NCI-H460 (cell line): ENCODE measurements at regions not wholly inside any gene's neighbourhood (a gene's known extent, or its start where the extent isn't known, plus 50 kb on each side); places are given as distances from the start of the nearest gene placed in this dataset.
"Not testable (repeated sequence)": the region's sequence is repeated elsewhere in the genome, so short reads cannot be mapped to it uniquely, and the experiment has no call there.

Source experiments
- DNase-seq: peaks from one replicate; pipeline ENCODE4 v3.0.0-alpha.2; 2016; ENCODE audit warnings: low read depth; ENCODE audit errors: extremely low read depth

DNA sequence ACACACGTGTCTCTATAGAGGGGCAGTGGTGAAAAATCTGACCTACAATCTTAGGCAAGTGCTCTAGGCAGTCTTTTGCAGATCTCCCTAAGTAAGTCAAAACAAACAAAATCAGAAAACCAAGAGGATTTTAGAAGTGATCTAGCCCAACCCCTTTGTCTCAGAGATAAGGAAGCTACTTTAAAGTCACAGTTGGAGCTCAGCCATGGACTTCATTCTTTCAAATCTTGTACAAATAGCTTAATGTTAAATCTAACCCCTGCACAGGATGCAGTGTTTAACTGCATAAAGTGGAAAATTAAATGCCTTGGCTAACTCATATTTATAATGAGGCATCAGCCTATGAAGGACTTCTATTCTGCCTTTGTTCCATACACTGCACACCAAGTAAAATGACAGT, 135.1 kb upstream of the RFX3 start:
- no peak for DNase-seq

DNA sequence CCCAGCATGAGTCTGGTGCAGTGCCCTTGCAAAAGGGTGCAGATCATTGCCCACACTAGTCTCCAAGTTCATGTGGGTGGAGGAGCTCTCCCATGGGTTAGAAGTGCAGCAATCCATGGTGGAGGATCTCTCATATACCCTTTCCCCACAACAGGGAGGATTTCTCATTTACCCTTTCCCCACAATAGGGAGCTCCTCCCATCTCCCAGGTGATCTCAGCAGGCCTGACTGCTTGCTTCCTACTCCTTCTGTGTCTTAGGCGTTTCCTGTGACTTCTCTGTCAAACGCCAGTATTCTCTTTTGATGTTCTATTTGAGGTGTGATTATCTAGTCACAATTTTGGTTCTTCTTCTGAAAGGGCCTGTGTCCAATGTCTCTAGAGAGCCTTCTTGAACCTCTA, 133.8 kb upstream of the RFX3 start:
- DNase-seq: no peak

DNA sequence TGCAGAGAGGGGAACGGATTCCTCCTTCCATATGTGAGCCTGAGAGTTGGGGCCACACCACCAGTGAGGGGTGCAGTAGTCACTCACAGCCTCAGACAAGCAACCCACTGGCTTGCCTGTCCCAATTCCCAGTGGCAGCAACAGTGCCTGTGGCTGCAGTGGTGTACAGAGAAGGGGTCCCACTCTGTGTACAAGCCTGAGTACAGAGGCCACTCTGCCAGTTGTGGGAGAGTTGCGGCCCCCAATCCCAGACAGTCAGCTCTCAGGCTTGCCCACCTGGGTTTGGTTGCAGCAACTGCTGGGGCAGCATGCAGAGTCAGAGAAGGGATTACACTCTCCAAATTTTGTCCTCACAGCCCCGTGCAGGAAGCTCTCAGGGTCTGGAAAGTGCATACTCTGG, 133.2 kb upstream of the RFX3 start:
- no peak for DNase-seq

DNA sequence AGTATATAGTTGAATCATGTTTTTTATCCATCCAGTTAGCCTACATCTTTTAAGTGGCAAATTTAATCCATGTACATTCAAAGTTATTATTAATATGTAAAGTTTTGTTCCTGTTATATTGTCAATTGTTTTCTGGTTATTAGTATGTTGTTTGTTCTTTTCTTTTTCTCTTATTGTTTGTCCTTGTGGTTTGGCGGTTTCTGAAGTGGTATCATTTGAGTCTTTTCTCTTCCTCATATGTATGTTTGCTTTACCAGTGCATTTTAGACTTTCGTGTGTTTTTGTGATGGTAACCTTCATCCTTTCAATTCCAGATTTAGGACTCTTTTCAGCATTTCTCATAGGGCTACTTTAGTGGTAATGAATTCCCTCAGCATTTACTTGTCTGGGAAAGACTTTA, 130.4 kb upstream of the RFX3 start:
- no peak for DNase-seq

DNA sequence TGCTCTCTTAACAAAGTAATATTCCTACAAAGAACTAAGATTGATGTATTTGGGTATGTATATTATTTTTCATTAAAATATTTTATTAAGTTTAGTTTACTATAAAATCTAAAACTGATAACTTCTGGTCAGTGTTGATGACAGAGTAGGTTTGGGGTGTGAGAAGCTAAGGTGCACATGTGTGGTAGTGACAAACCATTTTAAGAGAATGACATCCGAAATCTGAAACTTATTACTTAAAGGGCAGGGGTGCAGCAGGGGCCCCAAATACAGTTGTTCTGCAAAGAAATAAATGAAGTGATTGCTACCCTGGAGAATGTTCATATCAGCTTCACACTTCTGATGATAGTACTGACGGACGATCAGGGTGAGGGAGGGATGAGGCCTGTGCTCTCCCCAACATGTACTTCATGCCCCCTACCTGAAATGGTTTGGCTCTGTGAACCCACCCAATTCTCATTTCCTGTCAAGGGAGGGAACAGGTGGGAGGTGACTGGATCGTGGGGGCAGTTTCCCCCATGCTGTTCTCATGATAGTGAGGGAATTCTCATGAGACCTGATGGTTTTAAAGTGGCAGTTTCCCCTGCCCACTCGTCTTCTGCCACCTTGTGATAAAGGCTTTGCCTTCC, 125.3 kb upstream of the RFX3 start:
- DNase-seq: no peak

DNA sequence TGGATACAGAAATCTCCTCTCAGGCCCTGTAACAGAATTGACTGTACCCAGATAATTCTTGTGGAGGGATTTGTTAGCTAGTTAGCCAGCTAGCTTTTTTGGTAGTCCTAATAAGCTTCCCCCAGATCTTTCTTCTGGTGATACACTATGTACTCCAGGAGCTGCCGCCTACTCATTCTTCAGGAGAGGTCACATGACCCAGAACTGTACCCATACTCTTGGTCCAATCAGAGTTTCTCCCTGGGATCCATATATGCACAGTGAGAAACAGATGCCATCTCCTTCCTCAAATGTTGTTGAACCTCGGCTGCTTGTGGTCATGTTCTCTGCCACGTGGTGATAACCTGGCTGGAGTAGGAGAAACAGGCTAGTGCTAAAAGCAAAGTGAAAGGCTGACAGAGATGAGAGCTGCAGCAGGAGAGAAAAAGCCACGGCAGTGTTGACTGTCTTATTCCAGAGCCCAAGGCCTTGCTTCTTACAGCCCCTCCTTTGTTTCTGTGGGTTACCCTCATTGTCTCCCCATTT, 123.0 kb upstream of the RFX3 start:
- no peak for DNase-seq

DNA sequence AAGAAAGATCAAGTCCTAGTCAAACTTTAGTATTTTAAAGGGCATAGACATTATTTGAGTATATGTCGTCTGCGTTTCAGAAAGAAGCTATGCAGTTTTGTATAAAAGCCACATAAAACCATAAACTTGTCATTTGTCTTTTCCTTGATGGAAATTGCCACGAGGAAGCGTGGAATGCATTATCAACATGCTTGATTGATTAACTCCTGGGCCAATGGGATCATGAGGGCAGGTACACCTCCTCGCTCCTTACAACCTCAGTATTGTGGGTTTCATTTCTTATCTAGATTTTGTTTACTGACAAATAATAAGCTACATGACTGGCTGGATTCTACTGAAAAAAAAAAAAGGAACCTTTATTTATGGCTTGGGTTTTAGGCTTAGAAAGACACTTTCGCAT, 122.5 kb upstream of the RFX3 start:
- no peak for DNase-seq

DNA sequence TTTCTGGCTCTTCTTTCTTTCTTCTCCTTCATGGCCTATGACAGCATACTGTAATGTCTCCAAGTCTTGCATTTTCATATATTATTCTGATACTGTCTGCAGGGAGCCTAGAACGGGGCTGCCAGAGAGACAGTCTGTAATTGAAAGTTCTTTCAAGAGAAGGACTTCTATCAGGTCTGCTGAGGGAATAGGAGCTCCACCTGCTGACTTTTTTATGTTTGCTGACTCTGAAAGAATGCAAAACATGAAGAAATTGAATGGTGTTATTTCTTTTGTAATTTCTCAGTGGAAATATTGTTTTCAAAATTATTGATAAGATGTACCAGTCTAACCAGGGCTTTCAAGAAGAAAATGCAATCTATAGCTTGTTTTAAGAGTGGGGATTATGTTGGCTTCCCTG, 121.9 kb upstream of the RFX3 start:
- DNase-seq: no peak

DNA sequence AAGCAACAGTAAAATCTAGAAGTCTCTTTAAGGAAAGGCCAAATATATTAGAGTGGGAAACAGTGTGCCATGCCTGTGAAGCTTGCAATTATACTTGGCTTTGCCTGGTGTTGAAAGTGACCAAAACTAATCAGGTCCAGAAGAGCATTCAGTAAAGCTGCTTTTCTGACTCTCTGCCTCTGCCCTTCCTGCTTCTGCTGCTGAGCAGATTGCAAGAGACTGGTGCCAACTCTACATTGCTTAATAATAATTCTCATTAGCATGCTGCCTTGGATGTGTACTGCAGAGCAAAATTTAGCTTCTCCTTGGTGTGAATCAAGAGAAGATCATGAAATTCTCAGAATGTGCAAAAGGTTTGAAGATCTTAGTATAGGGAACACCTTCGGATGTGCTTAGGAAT, 120.4 kb upstream of the RFX3 start:
- DNase-seq: no peak

DNA sequence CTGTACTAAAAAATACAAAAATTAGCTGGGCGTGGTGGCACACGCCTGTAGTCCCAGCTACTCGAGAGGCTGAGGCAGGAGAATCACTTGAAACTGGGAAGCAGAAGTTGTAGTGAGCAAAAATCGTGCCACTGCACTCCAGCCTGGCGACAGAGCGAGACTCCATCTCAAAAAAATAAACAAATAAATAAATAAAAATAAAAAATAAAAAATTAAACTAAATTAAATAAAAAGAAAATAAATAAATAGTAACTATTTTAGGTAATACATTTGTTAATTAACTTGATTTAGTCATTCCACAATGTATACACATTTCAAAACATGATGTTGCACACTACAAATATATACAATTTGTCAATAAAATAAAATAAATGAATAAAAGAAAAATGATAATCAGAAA, 116.3 kb upstream of the RFX3 start:
- not testable (repeated sequence) for DNase-seq

DNA sequence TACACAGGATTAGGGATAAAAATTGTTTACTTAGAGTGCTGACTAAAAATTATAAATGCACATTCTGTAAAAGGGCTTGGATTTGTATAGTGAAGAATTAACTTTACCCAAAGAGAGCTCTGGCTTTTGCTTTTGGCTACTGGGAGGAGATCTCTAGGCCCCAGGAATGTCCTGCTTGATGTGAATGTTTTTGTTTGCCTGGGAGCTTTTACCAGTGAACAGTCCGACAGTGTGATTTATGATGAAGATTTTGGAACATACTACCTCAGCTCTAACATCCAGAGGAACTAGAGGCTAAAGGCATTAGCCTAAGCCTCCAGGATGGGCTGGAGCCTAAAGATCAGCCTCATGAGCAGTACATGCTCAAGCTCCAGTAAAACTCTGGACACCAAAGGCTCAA, 103.7 kb upstream of the RFX3 start:
- DNase-seq: no peak

DNA sequence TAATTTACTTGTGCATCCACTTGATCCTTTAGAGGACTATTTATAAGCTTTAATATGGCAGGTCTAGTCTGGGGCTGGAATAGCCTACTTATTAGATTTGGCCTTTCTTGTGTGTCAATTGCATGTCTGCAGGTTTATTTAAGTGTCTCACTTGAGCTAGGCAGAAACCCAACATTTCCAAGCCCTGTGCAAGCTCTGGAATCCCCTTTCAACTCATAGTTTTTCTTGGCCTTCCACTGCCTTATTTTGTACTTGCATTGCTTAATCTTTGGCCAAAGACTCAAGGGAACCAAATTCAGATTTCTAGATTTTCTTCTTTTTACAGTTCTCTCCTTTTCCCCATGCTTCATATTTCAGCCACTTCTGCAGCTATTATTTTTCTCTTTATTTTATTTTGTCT, 102.4 kb upstream of the RFX3 start:
- DNase-seq: no peak

DNA sequence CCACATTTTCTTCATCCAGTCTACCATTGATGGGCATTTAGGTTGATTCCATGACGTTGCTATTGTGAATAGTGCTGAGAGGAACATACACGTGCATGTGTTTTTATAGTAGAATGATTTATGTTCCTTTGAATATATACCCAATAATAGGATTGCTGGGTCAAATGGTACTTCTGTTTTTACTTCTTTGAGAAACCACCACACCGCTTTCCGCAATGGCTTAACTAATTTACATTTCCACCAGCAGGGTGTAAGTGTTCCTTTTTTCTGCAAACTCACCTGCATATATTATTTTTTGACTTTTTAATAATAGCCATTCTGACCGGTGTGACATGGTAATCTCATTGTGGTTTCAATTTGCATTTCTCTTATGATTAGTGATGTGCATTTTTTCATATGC, 82.2 kb upstream of the RFX3 start:
- no peak for DNase-seq

DNA sequence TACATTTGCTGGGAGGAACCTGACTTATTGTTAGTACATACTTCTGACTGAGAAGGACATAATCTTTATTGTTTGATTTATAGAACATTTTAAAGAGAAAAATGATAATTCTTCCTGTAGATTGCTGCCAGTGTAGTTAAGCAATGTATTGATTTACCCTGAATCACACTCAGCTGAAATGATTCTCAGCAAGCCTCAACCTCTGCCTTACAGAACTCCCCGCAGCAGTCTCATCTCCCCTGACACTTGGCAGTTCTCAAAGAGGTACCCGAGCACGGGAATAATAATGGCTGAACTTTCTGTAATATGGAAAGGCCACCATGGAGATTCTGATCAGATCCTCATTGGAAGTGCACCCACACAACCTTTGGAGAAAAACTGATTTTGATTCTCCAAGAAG, 74.9 kb upstream of the RFX3 start:
- DNase-seq: no peak

DNA sequence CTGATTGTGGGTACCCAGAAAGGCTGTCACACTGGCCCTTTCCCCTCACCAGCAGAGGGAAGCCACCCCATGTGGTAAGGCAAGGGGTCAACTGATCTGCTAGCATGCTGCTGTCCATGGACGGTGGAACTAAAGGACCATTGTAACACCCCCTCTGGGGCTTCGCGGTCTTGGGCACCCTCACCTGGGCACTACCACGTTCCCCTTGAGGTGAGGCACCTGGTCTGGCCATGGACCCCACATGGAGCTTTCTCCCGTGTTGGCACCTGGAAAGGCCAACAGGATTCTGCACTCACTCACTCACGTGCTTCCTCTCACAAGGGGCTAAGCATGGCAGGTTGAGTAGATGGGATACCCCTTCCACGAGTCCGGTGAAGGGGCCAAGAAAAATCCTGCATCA, 72.0 kb upstream of the RFX3 start:
- DNase-seq: no peak

DNA sequence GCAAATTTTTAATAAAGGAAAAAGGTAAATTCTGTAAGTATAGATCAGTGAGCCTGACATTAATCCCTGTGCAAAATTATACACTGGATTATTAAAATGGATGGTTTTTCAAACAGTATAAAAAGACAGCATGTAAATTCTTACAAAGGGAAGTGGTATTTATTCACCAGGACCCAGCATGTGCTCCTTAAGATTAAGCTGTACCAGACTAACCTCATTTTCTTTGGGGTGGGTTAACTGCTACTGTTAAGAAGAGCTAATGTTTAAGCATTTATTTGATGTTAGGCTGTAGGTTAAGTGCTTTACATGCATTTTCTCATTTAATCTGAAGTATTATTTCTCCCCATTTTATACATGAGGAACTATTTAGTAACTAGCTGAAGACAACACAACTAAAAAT, 60.3 kb upstream of the RFX3 start:
- DNase-seq: no peak

DNA sequence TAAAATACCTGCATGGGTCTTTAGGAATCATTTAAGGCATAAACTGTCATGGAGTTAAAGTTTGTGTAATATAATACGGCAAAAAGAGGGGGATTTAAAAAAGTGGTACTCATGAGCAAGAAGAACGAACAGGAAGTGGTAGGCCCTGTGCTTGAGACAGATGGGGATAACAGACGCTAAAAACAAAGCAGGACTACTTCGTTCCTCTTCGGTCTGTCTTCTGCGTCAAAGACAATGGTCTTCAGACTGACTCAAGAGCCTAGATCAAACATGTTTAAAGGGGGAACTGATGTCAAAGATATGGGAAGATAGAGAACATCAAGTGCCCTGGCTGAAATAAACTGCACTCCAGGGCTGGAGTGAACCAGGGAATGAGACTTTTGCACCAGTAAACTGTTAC, 59.8 kb upstream of the RFX3 start:
- DNase-seq: no peak

DNA sequence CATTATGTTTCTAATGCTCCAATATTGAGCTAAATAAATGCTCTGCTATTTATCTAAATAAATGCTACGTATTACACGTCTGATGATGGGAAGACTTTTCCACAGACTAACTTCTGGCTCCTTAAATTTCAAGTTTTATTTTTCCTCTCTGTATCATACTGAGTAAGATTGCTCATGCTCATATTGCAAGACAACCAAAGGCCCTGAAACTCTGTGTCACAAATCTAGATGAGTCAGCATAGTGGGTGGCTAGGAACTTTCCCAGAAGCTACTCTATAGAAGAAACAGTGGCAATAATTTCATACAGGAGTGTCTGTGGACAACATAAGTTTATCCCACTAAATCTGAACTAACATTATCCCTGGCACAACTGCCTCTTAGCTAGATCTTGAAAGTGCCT, 53.0 kb upstream of the RFX3 start:
- DNase-seq: no peak

DNA sequence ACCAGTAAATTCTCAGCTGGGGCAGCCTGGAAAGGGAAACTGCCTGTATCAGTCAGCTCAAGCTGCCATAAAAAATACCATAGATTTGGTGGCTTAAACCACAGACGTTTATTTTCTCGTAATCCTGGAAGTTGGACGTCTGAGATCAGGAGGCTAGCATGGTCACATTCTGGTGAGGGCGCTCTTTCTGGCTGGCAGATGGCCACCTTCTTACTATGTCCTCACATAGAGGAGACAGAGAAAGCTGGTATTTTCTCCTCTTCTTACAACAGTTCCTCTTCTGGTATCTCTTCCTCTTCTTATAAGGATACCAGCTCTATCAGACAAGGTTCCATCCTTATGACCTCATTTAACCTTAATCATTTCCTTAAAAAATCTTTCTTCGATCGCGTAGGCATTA, 50.5 kb upstream of the RFX3 start:
- DNase-seq: no peak

DNA sequence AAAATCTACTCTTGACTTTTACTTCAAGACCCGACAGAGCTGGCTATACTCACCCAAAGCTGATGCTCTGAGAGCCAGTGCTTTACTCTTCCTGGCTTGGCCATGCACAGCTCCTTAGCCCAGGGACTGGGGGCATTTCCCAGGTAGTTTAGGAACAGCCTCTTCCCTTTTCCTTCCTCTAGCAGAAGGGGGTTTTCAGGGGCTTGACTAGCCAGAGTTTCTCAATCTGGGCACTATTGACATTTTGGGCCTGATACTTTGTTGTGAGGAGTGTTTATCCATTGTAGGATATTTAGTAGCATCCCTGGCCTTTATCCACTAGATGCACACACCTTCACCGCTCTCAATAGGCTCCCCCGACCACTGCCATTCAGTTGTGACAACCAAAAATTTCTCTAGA, 50.0 kb upstream of the RFX3 start:
- DNase-seq: no peak
